A673 (cell line): ENCODE measurements at regions not wholly inside any gene's neighbourhood (a gene's known extent, or its start where the extent isn't known, plus 50 kb on each side); places are given as distances from the start of the nearest gene placed in this dataset.

Experiments used
- BruUV-seq: library from RNA; stranded (reverse); fragments of 400-500 nt; replicated peaks from 2 replicates; lab custom pipeline; 2021; lab: Mats Ljungman, UMichigan
- CTCF ChIA-PET: fragments of 300-600 bp; sonication (Branson Sonifier 250); formaldehyde crosslinking; loops from one replicate; lab custom pipeline; 2022; ENCODE audit warnings: antibody characterized with exemption; lab: Charles Lee
- POLR2A ChIA-PET: fragments of 300-600 bp; sonication (Branson Sonifier 250); formaldehyde crosslinking; loops from one replicate; lab custom pipeline; 2022; ENCODE audit warnings: antibody characterized with exemption; ENCODE audit not compliant: low non-redundant PET; lab: Charles Lee
- DNase-seq: peaks from one replicate; pipeline ENCODE4 v3.0.0-alpha.2; 2015; ENCODE audit warnings: low spot score
- H3K27ac ChIP-seq: fragments of 200-600 bp; sonication (generic); 2 replicates; pipeline ENCODE4 v1.5.1; 2016; ENCODE audit warnings: mixed run types, low read depth, mild to moderate bottlenecking, mixed read lengths, antibody characterized with exemption, low read length; ENCODE audit not compliant: poor library complexity, severe bottlenecking
- H3K27me3 ChIP-seq: fragments of 200-600 bp; sonication (generic); replicated peaks from 2 replicates; pipeline ENCODE4 v1.6.1; 2017; ENCODE audit warnings: mixed run types, low read depth, mild to moderate bottlenecking, mixed read lengths, antibody characterized with exemption, low read length; ENCODE audit not compliant: insufficient read depth, poor library complexity
- H3K36me3 ChIP-seq: fragments of 200-600 bp; sonication (generic); 2 replicates; pipeline ENCODE4 v1.6.1; 2016; ENCODE audit warnings: mixed run types, mild to moderate bottlenecking, mixed read lengths, antibody characterized with exemption, low read length; ENCODE audit not compliant: insufficient read depth, poor library complexity, severe bottlenecking
- H3K4me1 ChIP-seq: fragments of 200-600 bp; sonication (generic); 2 replicates; pipeline ENCODE4 v1.6.1; 2017; ENCODE audit warnings: mixed run types, mild to moderate bottlenecking, mixed read lengths, antibody characterized with exemption, low read length; ENCODE audit not compliant: insufficient read depth, poor library complexity, severe bottlenecking
- H3K4me3 ChIP-seq: fragments of 200-600 bp; sonication (generic); 2 replicates; pipeline ENCODE4 v1.5.1; 2016; ENCODE audit warnings: low read depth, mixed run types, mild to moderate bottlenecking, mixed read lengths, low read length; ENCODE audit not compliant: poor library complexity, severe bottlenecking
- H3K9me3 ChIP-seq: fragments of 200-600 bp; sonication (generic); 2 replicates; pipeline ENCODE4 v1.6.1; 2016; ENCODE audit warnings: mixed run types, low read depth, mild to moderate bottlenecking, mixed read lengths, antibody characterized with exemption, low read length; ENCODE audit not compliant: poor library complexity, severe bottlenecking
- EZH2 ChIP-seq: fragments of 200-600 bp; sonication (generic); IDR thresholded peaks from 2 replicates; pipeline ENCODE4 v1.6.1; 2017; ENCODE audit warnings: borderline replicate concordance, low read depth, mild to moderate bottlenecking, mixed read lengths, antibody characterized with exemption, low read length; ENCODE audit not compliant: poor library complexity, severe bottlenecking
- intact Hi-C: fragments of 100-400 bp; cut with micrococcal nuclease; formaldehyde crosslinking; loops from one replicate; pipeline ENCODE4 v1.10.0; 2022; ENCODE audit not compliant: unreplicated experiment
- TF ChIP-seq, protein P1 (sequence below): fragments of 300-800, 200-600 bp; sonication (generic); conservative IDR thresholded peaks from 2 replicates; pipeline ENCODE4 v1.5.1; 2017; ENCODE audit warnings: low read depth, mild to moderate bottlenecking, antibody characterized with exemption, low read length, moderate library complexity, mixed read lengths

DNA sequence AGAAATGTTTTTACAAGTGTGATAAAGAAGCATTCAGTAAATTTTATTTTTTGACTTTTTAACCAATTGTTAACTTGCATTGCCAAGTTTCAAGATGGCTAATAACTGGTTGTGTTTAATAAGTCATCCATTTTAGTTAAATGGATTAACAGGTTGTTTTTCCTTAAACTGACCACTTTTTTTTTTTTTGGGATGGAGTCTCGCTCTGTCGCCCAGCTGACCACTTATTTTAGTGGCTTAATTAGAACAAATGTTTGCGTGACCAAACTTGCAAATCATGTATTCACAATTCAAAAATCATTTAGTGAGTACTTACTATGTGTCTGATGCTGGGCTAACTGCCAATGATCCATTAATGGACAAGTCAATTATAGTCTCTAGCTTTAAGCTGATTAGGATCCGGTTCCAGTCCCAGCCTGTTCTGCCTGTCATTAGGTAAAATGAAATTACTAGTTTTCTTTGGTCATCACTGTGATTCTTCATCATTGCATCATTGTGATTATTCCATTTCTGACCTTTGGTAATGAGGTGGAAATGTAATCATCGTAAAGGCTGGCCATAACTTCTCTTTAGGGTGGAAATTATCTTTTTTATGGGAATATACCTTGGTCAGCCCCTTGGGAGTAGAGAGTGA, 729.2 kb upstream of the MARCKS start:
- peak; percentile 40 for DNase-seq
- CTCF ChIA-PET = no interaction called here
- POLR2A ChIA-PET = no interaction called here
- no peaks in the 10 kb centered on the region for H3K27me3 ChIP-seq
- H3K4me1 ChIP-seq = peaks cover 8% of the 10 kb centered on the region
- no peaks in the 10 kb centered on the region for H3K36me3 ChIP-seq
- H3K27ac ChIP-seq = no peak overlapping the region
- intact Hi-C loops = no loop called here
- BruUV-seq = no TSS peak
- TF ChIP-seq, protein P1, sequence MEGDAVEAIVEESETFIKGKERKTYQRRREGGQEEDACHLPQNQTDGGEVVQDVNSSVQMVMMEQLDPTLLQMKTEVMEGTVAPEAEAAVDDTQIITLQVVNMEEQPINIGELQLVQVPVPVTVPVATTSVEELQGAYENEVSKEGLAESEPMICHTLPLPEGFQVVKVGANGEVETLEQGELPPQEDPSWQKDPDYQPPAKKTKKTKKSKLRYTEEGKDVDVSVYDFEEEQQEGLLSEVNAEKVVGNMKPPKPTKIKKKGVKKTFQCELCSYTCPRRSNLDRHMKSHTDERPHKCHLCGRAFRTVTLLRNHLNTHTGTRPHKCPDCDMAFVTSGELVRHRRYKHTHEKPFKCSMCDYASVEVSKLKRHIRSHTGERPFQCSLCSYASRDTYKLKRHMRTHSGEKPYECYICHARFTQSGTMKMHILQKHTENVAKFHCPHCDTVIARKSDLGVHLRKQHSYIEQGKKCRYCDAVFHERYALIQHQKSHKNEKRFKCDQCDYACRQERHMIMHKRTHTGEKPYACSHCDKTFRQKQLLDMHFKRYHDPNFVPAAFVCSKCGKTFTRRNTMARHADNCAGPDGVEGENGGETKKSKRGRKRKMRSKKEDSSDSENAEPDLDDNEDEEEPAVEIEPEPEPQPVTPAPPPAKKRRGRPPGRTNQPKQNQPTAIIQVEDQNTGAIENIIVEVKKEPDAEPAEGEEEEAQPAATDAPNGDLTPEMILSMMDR = no peak
- no peak for TF ChIP-seq EZH2
- H3K9me3 ChIP-seq = no peaks in the 10 kb centered on the region
- H3K4me3 ChIP-seq = no peak overlapping the region

DNA sequence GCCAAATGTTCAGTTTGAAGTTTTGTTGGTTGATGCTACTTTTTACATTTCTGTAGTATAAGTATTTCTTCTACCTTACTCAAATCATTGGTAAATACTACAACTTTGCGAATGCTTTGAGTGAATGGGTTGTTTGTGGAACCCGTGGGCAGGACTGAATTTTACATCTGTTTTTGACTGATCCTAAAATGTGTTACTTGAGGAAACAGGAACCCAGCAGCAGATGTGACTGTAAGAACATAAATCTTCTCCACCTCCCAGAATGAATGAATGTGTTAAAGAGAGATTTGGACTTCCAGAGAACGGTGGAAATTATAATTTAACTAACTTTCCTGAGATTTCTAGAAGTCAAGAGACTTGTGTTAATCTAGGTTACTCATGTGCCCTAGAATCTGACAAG, 728.5 kb upstream of the MARCKS start:
- ChIA-PET POLR2A (no interaction called here), CTCF (no interaction called here)
- Histone ChIP-seq H3K4me3 (no peak overlapping the region), H3K36me3 (no peaks in the 10 kb centered on the region), H3K4me1 (peaks cover 8% of the 10 kb centered on the region), H3K27ac (no peak overlapping the region), H3K27me3 (no peaks in the 10 kb centered on the region), H3K9me3 (no peaks in the 10 kb centered on the region)
- no peak for DNase-seq
- TF ChIP-seq, protein P1 = no peak
- no peak for TF ChIP-seq EZH2
- intact Hi-C loops = no loop called here
- BruUV-seq = no TSS peak

DNA sequence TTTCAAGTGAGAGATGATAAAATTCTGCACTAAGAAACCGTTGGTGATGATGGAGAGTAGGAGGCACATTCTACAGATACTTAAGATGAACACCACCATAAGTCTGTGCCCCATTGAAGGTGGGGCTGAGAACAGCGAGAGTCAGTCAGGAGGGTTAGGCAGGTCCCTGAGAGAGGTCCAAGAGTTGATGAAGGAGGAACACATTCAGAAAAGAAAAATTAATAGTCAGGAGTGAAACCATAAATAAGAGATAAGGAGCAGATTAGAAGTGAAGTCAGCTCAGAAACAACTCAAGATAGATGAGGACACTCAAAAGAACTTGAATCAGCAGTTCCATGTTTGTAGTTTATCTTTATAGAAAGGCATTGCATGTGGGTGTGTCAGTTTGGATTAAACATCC, 727.2 kb upstream of the MARCKS start:
- Histone ChIP-seq H3K4me3 (no peak overlapping the region), H3K36me3 (no peaks in the 10 kb centered on the region), H3K27ac (no peak overlapping the region), H3K9me3 (no peaks in the 10 kb centered on the region), H3K27me3 (no peaks in the 10 kb centered on the region), H3K4me1 (peaks cover 8% of the 10 kb centered on the region)
- CTCF ChIA-PET = no interaction called here
- BruUV-seq = no TSS peak
- TF ChIP-seq, protein P1 = no peak
- TF ChIP-seq EZH2 = no peak
- POLR2A ChIA-PET = no interaction called here
- no peak for DNase-seq
- intact Hi-C loops = no loop called here
